Heart left ventricle (tissue), 16 donors: ENCODE measurements at regions not wholly inside any gene's neighbourhood (a gene's known extent, or its start where the extent isn't known, plus 50 kb on each side); places are given as distances from the start of the nearest gene placed in this dataset.

ENCODE experiments used
- ATAC-seq, 4 donors: fragments of 200-7000 bp; cut with Tn5 transposase; one replicate each; pipeline ENCODE4 v1.9.1; 2020 to 2022; ENCODE audit warnings: moderate library complexity in 4 of 4, mild to moderate bottlenecking in 3 of 4, moderate number of reproducible peaks in 1 of 4
- DNase-seq, 5 donors: peaks; one replicate each; pipeline ENCODE4 v3.0.0-alpha.2; 2020
- H3K27ac ChIP-seq, 12 donors: fragments of 200-600 bp; sonication (generic) in 4 of 12; one replicate each; pipeline versions ENCODE4 v1.5.0 to v1.8.0; 2016 to 2022; ENCODE audit warnings: mild to moderate bottlenecking in 2 of 12
- H3K27me3 ChIP-seq, 9 donors: fragments of 200-600 bp; sonication (generic) in 2 of 9; one replicate each; pipeline versions ENCODE4 v1.5.1 to v1.8.0; 2016 to 2022; ENCODE audit warnings: mild to moderate bottlenecking in 3 of 9
- H3K36me3 ChIP-seq, 9 donors: fragments of 200-600 bp; sonication (generic) in 2 of 9; one replicate each; pipeline versions ENCODE4 v1.5.0 to v1.8.0; 2018 to 2022; ENCODE audit warnings: mild to moderate bottlenecking in 2 of 9
- H3K4me1 ChIP-seq, 12 donors: fragments of 200-600 bp; sonication (generic) in 4 of 12; one replicate each; pipeline versions ENCODE4 v1.5.0 to v1.8.0; 2016 to 2022; ENCODE audit warnings: mild to moderate bottlenecking in 3 of 12
- H3K4me3 ChIP-seq, 12 donors: fragments of 200-600 bp; sonication (generic) in 4 of 12; one replicate each; pipeline versions ENCODE4 v1.5.0 to v1.8.0; 2017 to 2022; ENCODE audit warnings: mild to moderate bottlenecking in 9 of 12, moderate library complexity in 4 of 12
- H3K9me3 ChIP-seq, 12 donors: fragments of 200-600 bp; sonication (generic) in 4 of 12; one replicate each; pipeline versions ENCODE4 v1.5.0 to v1.8.0; 2016 to 2022; ENCODE audit warnings: mild to moderate bottlenecking in 1 of 12
- CTCF ChIP-seq, 12 donors: fragments of 200-600 bp; sonication (generic) in 4 of 12; IDR thresholded peaks; one replicate each; pipeline versions ENCODE4 v1.5.0 to v1.8.0; 2018 to 2022; ENCODE audit warnings: antibody characterized with exemption in 12 of 12, mild to moderate bottlenecking in 5 of 12
- POLR2A ChIP-seq, 2 donors: fragments of 450-650 bp; IDR thresholded peaks; one replicate each; pipeline ENCODE4 v1.6.1; 2017; ENCODE audit warnings: antibody characterized with exemption in 2 of 2, mild to moderate bottlenecking in 2 of 2, moderate library complexity in 2 of 2
- WGBS, 4 donors: extraction: QIAGEN DNeasy Blood & Tissue Kit in 2 of 4; methylation state at CpG; one replicate each; pipeline versions ENCODE4 v1.1.5 to v1.1.7; 2013 to 2018; 5-methylcytosine and 5-hydroxymethylcytosine counted together
- intact Hi-C, 10 donors: fragments of 100-400 bp; cut with DNase I; formaldehyde crosslinking; loops; one replicate each; pipeline versions ENCODE4 v1.11.1 to v1.14.2; 2022
- donor health status: ischemic (EF 13 %, LVEDD 7.1; RV severe dilation, severe dysfunction).
- donor health status: healthy with polysubstance abuse.
- donor health status: DM: no; HTN: yes; CAD: no.
- donor health status: DM: no; HTN: no; CAD: no.
- donor health status: ischemic (EF 25% LVEDD 6.9; RV normal size, moderate dysfunction).
- donor health status: ischemic (EF 25% LVEDD 5.7; RV mildly dilated, moderate dysfunction).
- donor health status: healthy.
- donor health status: DM: yes; HTN: yes; CAD: no.
- donor health status: ischemic (EF 35%, LVEDD 5.7; RV mildly dilated, moderate dysfunction).
- donor health status: nonischemic (EF 11% LVEDD 7.7; RV severe dilation, severe dysfunction).
- donor health status: DM: yes; HTN: yes; CAD: no.
- donor health status: PGD.
- donor health status: ischemic (EF 29% LVEDD 5.4; RV normal size, mild dysfunction).
- donor health status: nonischemic (EF 23%, LVEDD 6.1; RV moderate dilation, normal function).

GRCh38 chr6:6461138-6461537, 127.4 kb upstream of the LY86 start:
- intact Hi-C loops, result no loop called here
- H3K27ac ChIP-seq, result no peak overlapping the region
- 77 to 87% (median 85%) methylated on average over 4 of the region's 4 CpGs for WGBS, 4 donors
- TF ChIP-seq POLR2A (IDR thresholded peaks at IDR 0.05) (no peak), CTCF (IDR thresholded peaks at IDR 0.05) (no peak)
- H3K9me3 ChIP-seq, result peaks cover 0 to 4% (median 0%) of the 10 kb centered on the region in 12 donors
- no peaks in the 10 kb centered on the region for H3K27me3 ChIP-seq
- H3K4me3 ChIP-seq, result no peak overlapping the region
- no peaks in the 10 kb centered on the region for H3K36me3 ChIP-seq
- DNase-seq (no peak), ATAC-seq (no peak)
- no peaks in the 10 kb centered on the region for H3K4me1 ChIP-seq

GRCh38 chr6:6466967-6467761, 121.4 kb upstream of the LY86 start:
- no peaks in the 10 kb centered on the region for H3K36me3 ChIP-seq
- TF ChIP-seq POLR2A (IDR thresholded peaks at IDR 0.05) (no peak), CTCF (IDR thresholded peaks at IDR 0.05) (no peak)
- WGBS, 4 donors, result 79 to 88% (median 85%) methylated on average over 12 of the region's 12 CpGs
- no peak for ATAC-seq
- no peaks in the 10 kb centered on the region for H3K4me1 ChIP-seq
- peaks cover 0 to 22% (median 5%) of the 10 kb centered on the region in 12 donors for H3K9me3 ChIP-seq
- no peak for DNase-seq
- no peak overlapping the region for H3K27ac ChIP-seq
- H3K27me3 ChIP-seq, result no peaks in the 10 kb centered on the region
- intact Hi-C loops, result no loop called here
- no peak overlapping the region for H3K4me3 ChIP-seq

DNA sequence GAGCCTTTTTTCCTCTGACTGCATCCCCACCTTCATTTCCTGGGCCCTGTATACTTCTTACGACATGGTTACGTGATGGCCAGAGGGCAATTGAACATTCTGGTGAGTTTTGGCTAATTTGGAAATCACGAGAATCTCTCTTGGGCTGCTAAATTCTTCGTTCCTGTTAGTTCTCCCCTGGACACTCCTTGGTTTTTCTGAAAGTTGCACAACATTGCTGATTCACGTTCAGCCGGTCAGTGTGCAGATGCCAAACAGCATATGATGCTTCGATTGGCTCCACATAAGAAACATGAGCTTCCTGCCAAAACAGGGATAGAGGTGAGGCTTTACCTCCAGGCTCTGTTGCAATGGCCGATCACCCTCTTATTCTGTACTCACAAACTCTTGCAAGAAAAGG, 119.4 kb upstream of the LY86 start:
- no peak for ATAC-seq
- 87 to 89% (median 88%) methylated on average over 8 of the region's 8 CpGs for WGBS, 4 donors

DNA sequence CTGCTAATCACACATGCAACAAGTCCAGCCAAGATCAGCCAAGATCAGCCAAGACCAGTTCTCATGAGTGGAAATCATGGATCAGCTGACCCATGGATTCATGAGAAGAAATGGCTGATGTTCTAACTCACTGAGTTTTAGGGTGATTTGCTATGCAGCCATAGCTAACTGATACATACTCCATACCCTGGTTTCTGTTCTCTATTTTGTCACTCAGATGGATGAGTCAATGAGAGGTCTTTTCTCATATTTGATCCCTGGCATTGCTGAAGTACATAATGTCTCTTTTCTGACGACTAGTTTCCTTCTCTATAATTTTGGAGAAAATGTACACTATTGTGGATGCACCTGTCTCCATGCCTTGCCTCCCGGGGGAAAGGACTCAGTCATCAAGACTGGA, 118.4 kb upstream of the LY86 start:
- H3K36me3 ChIP-seq, result no peaks in the 10 kb centered on the region
- no peaks in the 10 kb centered on the region for H3K4me1 ChIP-seq
- no peak overlapping the region for H3K4me3 ChIP-seq
- H3K27me3 ChIP-seq, result no peaks in the 10 kb centered on the region
- WGBS, 4 donors, result 88 to 96% (median 91%) methylated on average over 2 of the region's 2 CpGs
- ATAC-seq (no peak), DNase-seq (no peak)
- intact Hi-C loops, result no loop called here
- peaks cover 0 to 22% (median 5%) of the 10 kb centered on the region in 12 donors for H3K9me3 ChIP-seq
- no peak overlapping the region for H3K27ac ChIP-seq
- no peak for TF ChIP-seq POLR2A (IDR thresholded peaks at IDR 0.05)
- TF ChIP-seq CTCF (IDR thresholded peaks at IDR 0.05), result no peak

More for the DNA sequence above, 119.4 kb upstream of the LY86 start:
- DNase-seq, result no peak
- H3K9me3 ChIP-seq, result peaks cover 0 to 22% (median 5%) of the 10 kb centered on the region in 12 donors
- TF ChIP-seq POLR2A (IDR thresholded peaks at IDR 0.05) (no peak), CTCF (IDR thresholded peaks at IDR 0.05) (no peak)
- no peaks in the 10 kb centered on the region for H3K36me3 ChIP-seq
- no peaks in the 10 kb centered on the region for H3K4me1 ChIP-seq
- no peaks in the 10 kb centered on the region for H3K27me3 ChIP-seq
- H3K27ac ChIP-seq, result no peak overlapping the region
- H3K4me3 ChIP-seq, result no peak overlapping the region
- intact Hi-C loops, result no loop called here
